ENCODE measurements at regions not wholly inside any gene's neighbourhood (a gene's known extent, or its start where the extent isn't known, plus 50 kb on each side); places are given as distances from the start of the nearest gene placed in this dataset.
"Not testable (repeated sequence)": the region's sequence is repeated elsewhere in the genome, so short reads cannot be mapped to it uniquely, and the experiment has no call there.

- DNase-seq (ENCODE audit: low spot score): no peak
- in situ Hi-C loops (cut with HindIII; ENCODE audit: low sequenced_read_pairs): no loop called here
Observed at GRCh38 chr1:214715126-214715525, 112.1 kb downstream of the CENPF start.

- in situ Hi-C loops (cut with HindIII; ENCODE audit: low sequenced_read_pairs): no loop called here
- no peak for DNase-seq (ENCODE audit: low spot score)
Observed at GRCh38 chr1:214717351-214717750, 114.4 kb downstream of the CENPF start.

DNA sequence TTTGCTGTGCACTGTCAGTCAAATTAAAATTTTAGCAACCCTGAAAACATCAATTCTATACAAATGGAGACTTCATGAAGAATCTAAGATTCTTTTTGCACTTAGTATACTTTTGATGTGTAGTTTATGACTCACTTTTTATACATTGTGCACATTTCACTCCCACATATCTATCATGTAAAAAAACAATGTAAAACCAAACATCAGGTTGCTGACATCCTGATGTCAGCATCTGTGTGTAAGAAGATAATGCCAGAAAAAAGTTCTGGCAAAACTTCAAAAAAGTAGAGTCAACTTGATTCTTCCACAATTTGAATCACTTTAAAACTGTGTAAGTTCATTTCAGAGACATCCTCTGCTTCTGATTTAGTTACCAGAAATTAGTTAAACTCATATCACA lies 115.7 kb downstream of the CENPF start:
- DNase-seq (ENCODE audit: low spot score): no peak
- in situ Hi-C loops (cut with HindIII; ENCODE audit: low sequenced_read_pairs): no loop called here

DNA sequence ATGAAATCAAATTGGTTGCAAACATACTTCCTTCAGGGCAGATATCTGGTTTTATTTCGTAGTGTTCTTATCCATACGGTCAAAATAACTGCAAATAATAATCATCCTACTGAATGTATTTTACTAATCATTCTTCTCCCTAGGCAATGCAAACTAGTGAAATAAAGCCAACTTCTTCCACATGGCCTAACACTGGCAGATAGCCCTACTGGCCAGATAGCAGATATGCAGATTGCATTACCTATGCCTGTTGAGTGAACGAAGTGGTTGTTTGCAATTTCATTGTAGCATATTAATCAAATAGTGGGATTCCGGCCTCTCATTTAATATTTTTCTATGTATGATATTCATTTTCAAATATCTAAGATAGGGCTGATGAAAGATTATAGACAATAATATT lies 116.2 kb downstream of the CENPF start:
- in situ Hi-C loops (cut with HindIII; ENCODE audit: low sequenced_read_pairs): no loop called here
- DNase-seq (ENCODE audit: low spot score): no peak

DNA sequence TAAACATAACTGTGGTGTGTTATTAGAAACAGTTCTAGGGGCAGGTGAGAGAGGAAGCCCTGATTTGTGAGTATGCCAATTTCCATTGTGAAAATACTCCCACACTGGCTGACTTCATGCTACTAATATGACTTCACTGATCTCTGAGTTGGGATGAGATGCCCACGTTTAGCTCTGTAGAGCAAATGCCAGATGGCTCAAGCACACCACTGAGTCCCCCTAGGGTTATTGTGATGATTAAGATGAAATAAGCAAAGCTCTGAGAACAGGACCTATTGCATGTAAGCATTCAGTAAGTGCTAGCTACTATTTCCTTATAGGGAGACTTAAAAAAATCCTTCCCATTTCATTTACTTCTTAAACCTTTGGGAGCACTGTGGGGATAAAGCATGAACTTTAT lies 117.6 kb downstream of the CENPF start:
- no peak for DNase-seq (ENCODE audit: low spot score)
- in situ Hi-C loops (cut with HindIII; ENCODE audit: low sequenced_read_pairs): no loop called here

DNA sequence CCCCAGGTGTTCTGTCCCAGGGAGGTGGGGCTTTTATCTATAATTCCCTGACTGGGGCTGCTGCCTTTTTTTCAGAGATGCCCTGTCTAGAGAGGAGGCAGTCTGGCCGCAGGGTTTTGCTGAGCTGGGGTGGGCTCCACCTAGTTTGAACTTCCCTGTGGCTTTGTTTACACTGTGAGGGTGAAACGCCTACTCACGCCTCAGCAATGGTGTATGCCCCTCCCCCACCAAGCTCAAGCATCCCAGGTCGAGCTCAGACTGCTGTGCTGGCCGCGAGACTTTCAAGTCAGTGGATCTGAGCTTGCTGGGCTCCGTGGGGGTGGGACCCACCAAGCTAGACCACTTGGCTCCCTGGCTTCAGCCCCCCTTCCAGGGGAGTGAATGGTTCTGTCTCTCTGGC lies 124.3 kb downstream of the CENPF start:
- DNase-seq (ENCODE audit: low spot score): no peak

GRCh38 chr1:214739621-214740238 lies 136.7 kb downstream of the CENPF start:
- in situ Hi-C loops (cut with HindIII; ENCODE audit: low sequenced_read_pairs): no loop called here
- DNase-seq (ENCODE audit: low spot score): no peak

More for the DNA sequence above, 124.3 kb downstream of the CENPF start:
- in situ Hi-C loops (cut with HindIII; ENCODE audit: low sequenced_read_pairs): no loop called here

GRCh38 chr1:214740471-214740870 lies 137.5 kb downstream of the CENPF start:
- in situ Hi-C loops (cut with HindIII; ENCODE audit: low sequenced_read_pairs): no loop called here
- DNase-seq (ENCODE audit: low spot score): no peak

- in situ Hi-C loops (cut with HindIII; ENCODE audit: low sequenced_read_pairs): no loop called here
- DNase-seq (ENCODE audit: low spot score): no peak
Observed at GRCh38 chr1:214747050-214747635, 144.1 kb downstream of the CENPF start.

DNA sequence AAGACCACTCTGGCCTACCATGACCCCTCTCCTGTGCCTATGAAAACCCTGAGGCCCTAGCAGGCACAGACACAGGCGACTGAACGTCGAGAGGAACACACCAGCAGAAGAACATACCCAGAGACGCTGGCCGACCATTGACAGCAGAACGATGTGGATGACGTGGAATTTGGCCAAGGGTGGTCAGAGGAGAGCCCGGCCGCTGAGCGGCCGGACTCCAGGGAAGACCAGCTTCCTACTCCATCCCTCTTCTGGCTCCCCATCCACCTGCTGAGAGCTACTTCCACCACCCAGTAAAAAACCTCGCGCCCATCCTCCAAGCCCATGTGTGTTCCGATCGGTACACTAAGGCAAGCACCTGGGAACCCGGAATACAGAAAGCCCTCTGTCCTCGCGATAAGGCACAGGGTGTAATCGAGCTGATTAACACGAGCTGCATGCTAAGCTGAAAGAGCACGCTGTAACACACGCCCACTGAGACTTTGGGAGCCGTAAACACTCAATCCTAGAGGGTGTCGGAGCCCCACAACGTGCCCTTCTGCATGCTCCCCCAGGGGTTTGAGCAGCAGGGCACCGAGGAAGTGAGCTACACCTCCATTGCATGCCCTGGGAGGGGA lies 150.3 kb downstream of the CENPF start:
- DNase-seq (ENCODE audit: low spot score): no peak
- in situ Hi-C loops (cut with HindIII; ENCODE audit: low sequenced_read_pairs): no loop called here

- DNase-seq (ENCODE audit: low spot score): no peak
- in situ Hi-C loops (cut with HindIII; ENCODE audit: low sequenced_read_pairs): no loop called here
Observed at GRCh38 chr1:214761030-214761429, 158.0 kb downstream of the CENPF start.

- in situ Hi-C loops (cut with HindIII; ENCODE audit: low sequenced_read_pairs): no loop called here
- DNase-seq (ENCODE audit: low spot score): no peak
Observed at GRCh38 chr1:214762902-214763301, 159.9 kb downstream of the CENPF start.

- in situ Hi-C loops (cut with HindIII; ENCODE audit: low sequenced_read_pairs): no loop called here
- DNase-seq (ENCODE audit: low spot score): no peak
Observed at GRCh38 chr1:214764502-214764901, 161.5 kb downstream of the CENPF start.

DNA sequence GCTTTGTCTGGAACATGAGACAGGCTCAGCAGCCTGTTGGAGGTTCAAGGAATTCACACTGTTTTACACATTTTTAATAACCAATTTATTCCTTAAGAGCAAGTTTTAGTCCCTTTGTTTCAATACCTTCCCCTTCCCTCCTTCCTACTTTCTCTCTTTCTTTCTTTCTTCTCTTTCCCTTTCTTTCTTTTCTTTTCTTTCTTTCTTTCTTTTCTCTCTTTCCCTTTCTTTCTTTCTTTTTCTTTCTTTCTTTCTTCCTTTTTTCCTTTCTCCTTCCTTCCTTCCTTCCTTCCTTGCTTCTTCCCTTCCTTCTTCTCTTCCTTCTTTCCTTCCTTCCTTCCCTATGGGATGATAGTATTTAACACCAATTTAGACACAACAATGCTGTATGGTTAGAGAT lies 164.2 kb downstream of the CENPF start:
- in situ Hi-C loops (cut with HindIII; ENCODE audit: low sequenced_read_pairs): no loop called here
- no peak for DNase-seq (ENCODE audit: low spot score)

GRCh38 chr1:214769666-214770065 lies 166.7 kb downstream of the CENPF start:
- in situ Hi-C loops (cut with HindIII; ENCODE audit: low sequenced_read_pairs): not testable (repeated sequence)

GRCh38 chr1:214777364-214777763 lies 174.4 kb downstream of the CENPF start:
- no peak for DNase-seq (ENCODE audit: low spot score)
- in situ Hi-C loops (cut with HindIII; ENCODE audit: low sequenced_read_pairs): no loop called here

More at GRCh38 chr1:214769666-214770065, 166.7 kb downstream of the CENPF start:
- not testable (repeated sequence) for DNase-seq (ENCODE audit: low spot score)

DNA sequence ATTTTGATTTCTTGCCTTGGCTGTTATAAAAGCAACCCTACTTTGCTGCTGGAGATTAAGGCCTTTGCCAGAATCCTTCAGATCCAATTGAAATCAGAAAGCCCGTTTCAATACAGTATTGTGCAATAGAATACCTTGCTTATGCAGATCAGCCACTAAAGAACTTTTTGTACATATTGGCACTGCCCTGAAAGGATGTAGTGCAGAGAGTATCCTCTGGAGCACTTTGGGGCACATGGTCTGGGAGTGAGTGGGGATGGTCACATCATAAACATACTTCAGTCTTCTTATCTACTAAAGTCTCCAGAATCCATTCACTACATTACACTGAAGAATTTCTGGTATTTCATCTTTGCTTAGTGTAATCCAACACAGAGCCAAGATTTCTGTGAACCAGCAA lies 189.0 kb downstream of the CENPF start:
- in situ Hi-C loops (cut with HindIII; ENCODE audit: low sequenced_read_pairs): no loop called here
- no peak for DNase-seq (ENCODE audit: low spot score)

GRCh38 chr1:214792527-214793186 lies 189.7 kb downstream of the CENPF start:
- in situ Hi-C loops (cut with HindIII; ENCODE audit: low sequenced_read_pairs): no loop called here
- no peak for DNase-seq (ENCODE audit: low spot score)

DNA sequence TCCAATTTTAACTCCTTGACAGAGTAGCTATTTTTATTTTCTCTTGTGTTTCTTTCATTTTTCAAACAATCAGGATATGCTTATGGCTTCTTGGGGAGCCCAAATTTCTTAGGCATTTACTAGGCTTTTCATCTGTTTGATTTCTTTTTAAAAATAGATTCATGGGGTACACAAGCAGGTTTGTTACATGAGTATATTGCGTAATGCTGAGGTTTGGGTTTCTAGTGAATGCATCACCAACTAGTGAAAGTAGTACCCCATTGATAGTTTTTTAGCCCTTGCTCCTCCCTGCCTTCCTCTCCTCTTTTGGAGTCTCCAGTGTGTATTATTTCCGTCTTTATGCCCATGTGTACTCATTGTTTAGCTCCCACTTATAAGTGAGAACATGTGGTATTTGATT lies 190.7 kb downstream of the CENPF start:
- in situ Hi-C loops (cut with HindIII; ENCODE audit: low sequenced_read_pairs): no loop called here
- DNase-seq (ENCODE audit: low spot score): no peak

DNA sequence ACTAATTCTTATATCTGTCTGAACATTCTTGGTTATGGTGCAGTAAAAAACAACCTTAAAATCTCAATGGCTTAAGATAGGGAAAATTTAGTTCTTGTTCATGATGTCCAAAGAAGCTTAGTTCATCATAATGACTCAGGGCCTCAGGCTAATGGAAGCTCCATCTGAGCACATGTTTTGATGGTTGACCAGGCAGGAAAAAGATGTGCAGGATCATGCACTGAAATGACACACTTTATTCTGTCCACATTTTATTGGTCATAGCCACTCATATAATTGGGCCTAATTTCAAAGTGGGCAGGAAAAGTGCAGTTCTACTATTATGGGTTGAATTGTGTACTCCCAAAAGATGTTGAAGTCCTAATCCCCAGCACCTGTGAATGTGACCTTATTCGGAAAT lies 198.2 kb downstream of the CENPF start:
- in situ Hi-C loops (cut with HindIII; ENCODE audit: low sequenced_read_pairs): no loop called here
- DNase-seq (ENCODE audit: low spot score): no peak
